ENCODE measurements at regions not wholly inside any gene's neighbourhood (a gene's known extent, or its start where the extent isn't known, plus 50 kb on each side); places are given as distances from the start of the nearest gene placed in this dataset.
A peak's percentile ranks its signal among the peaks of the same experiment; 100 is the strongest.

DNA sequence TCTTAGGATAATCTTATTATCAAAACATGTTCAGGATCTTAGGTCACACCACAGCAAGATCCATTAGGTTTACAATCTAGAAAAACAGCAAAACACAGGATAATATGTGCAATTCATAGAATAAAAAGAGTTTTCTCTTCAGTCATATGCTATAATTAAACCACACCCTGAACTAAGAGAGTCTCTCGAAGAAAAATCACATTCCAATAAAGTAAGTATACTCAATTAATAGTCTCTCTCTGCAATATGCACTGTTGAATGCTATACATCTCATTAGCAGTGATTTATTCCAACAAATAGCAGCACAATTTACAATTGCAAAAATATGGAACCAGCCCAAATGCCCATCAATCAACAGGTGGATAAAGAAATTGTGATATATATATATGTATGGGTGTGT, 383.7 kb downstream of the PPP3CA start:
- Histone ChIP-seq H4K20me1 (ENCODE audit: low read length) (no peaks in the 10 kb centered on the region), H3K27me3 (ENCODE audit: low read length) (no peaks in the 10 kb centered on the region), H3K9ac (ENCODE audit: low read length) (no peak overlapping the region), H3K4me3 (ENCODE audit: low read length) (no peak overlapping the region), H3K4me2 (ENCODE audit: low read length) (no peak overlapping the region), H3K36me3 (ENCODE audit: low read depth, low read length) (no peaks in the 10 kb centered on the region), H2AFZ (ENCODE audit: low read length) (no peak overlapping the region), H3K27ac (ENCODE audit: low read length) (no peak overlapping the region), H3K9me3 (ENCODE audit: low read length) (no peaks in the 10 kb centered on the region), H3K79me2 (ENCODE audit: low read length) (no peaks in the 10 kb centered on the region), H3K4me1 (ENCODE audit: insufficient read depth, low read length) (no peaks in the 10 kb centered on the region), H3K9me2 (replicated peaks; ENCODE audit: low read length) (no peaks in the 10 kb centered on the region), H3F3A (ENCODE audit: low read length, unreplicated experiment) (no peaks in the 10 kb centered on the region)
- no TSS peak for BruUV-seq (replicated peaks)
- ATAC-seq: no peak
- no peak for DNase-seq
- TF ChIP-seq EZH2phosphoT487 (IDR thresholded peaks at IDR 0.05; ENCODE audit: borderline replicate concordance, low read length) (no peak), EZH2 (IDR thresholded peaks at IDR 0.05; ENCODE audit: low read length, unreplicated experiment) (no peak)
- TF ChIP-seq, protein P1, sequence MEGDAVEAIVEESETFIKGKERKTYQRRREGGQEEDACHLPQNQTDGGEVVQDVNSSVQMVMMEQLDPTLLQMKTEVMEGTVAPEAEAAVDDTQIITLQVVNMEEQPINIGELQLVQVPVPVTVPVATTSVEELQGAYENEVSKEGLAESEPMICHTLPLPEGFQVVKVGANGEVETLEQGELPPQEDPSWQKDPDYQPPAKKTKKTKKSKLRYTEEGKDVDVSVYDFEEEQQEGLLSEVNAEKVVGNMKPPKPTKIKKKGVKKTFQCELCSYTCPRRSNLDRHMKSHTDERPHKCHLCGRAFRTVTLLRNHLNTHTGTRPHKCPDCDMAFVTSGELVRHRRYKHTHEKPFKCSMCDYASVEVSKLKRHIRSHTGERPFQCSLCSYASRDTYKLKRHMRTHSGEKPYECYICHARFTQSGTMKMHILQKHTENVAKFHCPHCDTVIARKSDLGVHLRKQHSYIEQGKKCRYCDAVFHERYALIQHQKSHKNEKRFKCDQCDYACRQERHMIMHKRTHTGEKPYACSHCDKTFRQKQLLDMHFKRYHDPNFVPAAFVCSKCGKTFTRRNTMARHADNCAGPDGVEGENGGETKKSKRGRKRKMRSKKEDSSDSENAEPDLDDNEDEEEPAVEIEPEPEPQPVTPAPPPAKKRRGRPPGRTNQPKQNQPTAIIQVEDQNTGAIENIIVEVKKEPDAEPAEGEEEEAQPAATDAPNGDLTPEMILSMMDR (conservative IDR thresholded peaks at IDR 0.05; ENCODE audit: low read depth, low read length): no peak
- ChIA-PET POLR2A (ENCODE audit: unreplicated experiment) (no interaction called here), CTCF (no interaction called here)
- intact Hi-C loops (cut with micrococcal nuclease): no loop called here

DNA sequence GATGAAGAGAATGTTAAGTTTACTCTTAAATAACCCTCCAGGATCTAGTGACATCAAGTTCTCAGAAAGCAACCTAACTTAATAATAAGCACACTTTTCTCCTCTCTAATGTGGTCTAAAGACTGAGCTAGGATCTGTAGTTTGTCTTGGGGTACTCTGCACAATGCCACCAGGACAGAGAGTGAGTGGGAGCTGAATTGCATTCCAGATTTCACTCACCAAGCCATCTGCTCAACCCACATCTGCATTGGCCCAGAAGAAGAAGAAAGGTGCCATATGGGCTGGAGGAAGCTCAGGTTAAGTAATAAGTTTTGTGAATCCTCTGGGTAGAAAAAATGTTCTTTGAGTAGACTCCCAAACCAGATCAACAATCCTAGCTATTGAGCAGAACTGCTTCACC, 384.6 kb downstream of the PPP3CA start:
- H3F3A ChIP-seq (ENCODE audit: low read length, unreplicated experiment): no peaks in the 10 kb centered on the region
- H3K79me2 ChIP-seq (ENCODE audit: low read length): no peaks in the 10 kb centered on the region
- no TSS peak for BruUV-seq (replicated peaks)
- intact Hi-C loops (cut with micrococcal nuclease): no loop called here
- no peak for ATAC-seq
- H3K27me3 ChIP-seq (ENCODE audit: low read length): no peaks in the 10 kb centered on the region
- ChIA-PET CTCF (no interaction called here), POLR2A (ENCODE audit: unreplicated experiment) (no interaction called here)
- DNase-seq: no peak
- H3K4me1 ChIP-seq (ENCODE audit: insufficient read depth, low read length): no peaks in the 10 kb centered on the region
- no peaks in the 10 kb centered on the region for H4K20me1 ChIP-seq (ENCODE audit: low read length)
- H3K9ac ChIP-seq (ENCODE audit: low read length): no peak overlapping the region
- no peak overlapping the region for H3K4me2 ChIP-seq (ENCODE audit: low read length)
- no peak overlapping the region for H3K4me3 ChIP-seq (ENCODE audit: low read length)
- H3K9me3 ChIP-seq (ENCODE audit: low read length): no peaks in the 10 kb centered on the region
- no peaks in the 10 kb centered on the region for H3K9me2 ChIP-seq (replicated peaks; ENCODE audit: low read length)
- H3K27ac ChIP-seq (ENCODE audit: low read length): no peak overlapping the region
- no peak overlapping the region for H2AFZ ChIP-seq (ENCODE audit: low read length)
- no peaks in the 10 kb centered on the region for H3K36me3 ChIP-seq (ENCODE audit: low read depth, low read length)
- no peak for TF ChIP-seq EZH2 (IDR thresholded peaks at IDR 0.05; ENCODE audit: low read length, unreplicated experiment)
- TF ChIP-seq, protein P1 (conservative IDR thresholded peaks at IDR 0.05; ENCODE audit: low read depth, low read length): no peak
- TF ChIP-seq EZH2phosphoT487 (IDR thresholded peaks at IDR 0.05; ENCODE audit: borderline replicate concordance, low read length): no peak

DNA sequence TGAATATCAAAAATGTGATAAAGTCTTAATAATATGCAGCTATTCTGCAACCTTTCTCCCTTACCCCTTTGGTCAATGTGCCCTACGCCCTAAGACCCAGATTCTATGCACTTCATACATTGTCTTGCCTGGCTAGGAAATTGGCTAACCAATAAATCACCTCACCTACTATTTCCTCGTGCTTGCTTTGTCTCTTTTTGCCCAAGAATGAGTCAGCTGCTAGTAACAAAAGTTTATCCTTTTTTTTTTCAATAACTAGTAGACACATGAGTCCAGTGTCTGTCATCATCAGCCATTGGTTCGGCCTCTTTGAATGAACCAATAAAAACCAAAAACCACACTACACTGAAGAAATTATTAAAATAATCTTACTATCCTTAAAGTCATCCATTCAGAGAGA, 387.1 kb downstream of the PPP3CA start:
- ATAC-seq: no peak; the same call in 1 of the 2 replicates
- no TSS peak for BruUV-seq (replicated peaks)
- Histone ChIP-seq H3K27ac (ENCODE audit: low read length) (no peak overlapping the region), H3K9ac (ENCODE audit: low read length) (no peak overlapping the region), H3K4me1 (ENCODE audit: insufficient read depth, low read length) (no peaks in the 10 kb centered on the region), H4K20me1 (ENCODE audit: low read length) (no peaks in the 10 kb centered on the region), H3K4me2 (ENCODE audit: low read length) (no peak overlapping the region), H3F3A (ENCODE audit: low read length, unreplicated experiment) (no peaks in the 10 kb centered on the region), H3K36me3 (ENCODE audit: low read depth, low read length) (no peaks in the 10 kb centered on the region), H3K9me2 (replicated peaks; ENCODE audit: low read length) (no peaks in the 10 kb centered on the region), H2AFZ (ENCODE audit: low read length) (no peak overlapping the region), H3K79me2 (ENCODE audit: low read length) (no peaks in the 10 kb centered on the region), H3K9me3 (ENCODE audit: low read length) (no peaks in the 10 kb centered on the region), H3K4me3 (ENCODE audit: low read length) (no peak overlapping the region), H3K27me3 (ENCODE audit: low read length) (no peaks in the 10 kb centered on the region)
- intact Hi-C loops (cut with micrococcal nuclease): no loop called here
- DNase-seq: peak; percentile 11
- ChIA-PET CTCF (no interaction called here), POLR2A (ENCODE audit: unreplicated experiment) (interaction anchor here (0.5 kb wide), 1 partner anchor 61 kb away, joined by 3 read pairs; no protein-coding TSS in a partner anchor)
- TF ChIP-seq EZH2phosphoT487 (IDR thresholded peaks at IDR 0.05; ENCODE audit: borderline replicate concordance, low read length) (no peak), EZH2 (IDR thresholded peaks at IDR 0.05; ENCODE audit: low read length, unreplicated experiment) (no peak)
- TF ChIP-seq, protein P1 (conservative IDR thresholded peaks at IDR 0.05; ENCODE audit: low read depth, low read length): no peak
